ENCODE measurements at regions not wholly inside any gene's neighbourhood (a gene's known extent, or its start where the extent isn't known, plus 50 kb on each side); places are given as distances from the start of the nearest gene placed in this dataset.
"Not testable (repeated sequence)": the region's sequence is repeated elsewhere in the genome, so short reads cannot be mapped to it uniquely, and the experiment has no call there.

DNA sequence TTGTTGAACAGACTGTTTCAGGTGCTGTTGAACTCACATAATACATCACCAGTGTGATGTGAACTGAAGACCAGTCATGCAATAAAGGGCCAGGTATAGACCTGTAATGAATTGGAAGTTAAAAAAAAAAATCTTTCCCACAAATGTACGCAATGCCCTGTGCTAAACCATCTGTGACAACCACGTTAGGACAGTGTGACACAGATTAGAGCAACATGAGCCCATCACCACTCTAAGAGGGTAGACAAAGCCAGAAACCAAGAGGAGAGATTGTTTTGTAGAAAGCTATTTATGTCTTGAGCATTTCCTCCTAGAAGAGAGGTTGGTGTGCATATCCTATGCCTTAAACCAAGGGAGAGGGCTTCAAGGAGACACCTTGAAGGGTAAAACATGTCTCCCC, 77.0 kb upstream of the BEND6 start:
- DNase-seq (ENCODE audit: low read depth in 1 of 2, low spot score in 1 of 2): no peak
- no peak for TF ChIP-seq JUND (IDR thresholded peaks at IDR 0.05; ENCODE audit: low read depth)
- in situ Hi-C loops (cut with HindIII; ENCODE audit: low pct_unique_long_range_greater_than_20kb, low sequenced_read_pairs): no loop called here

- TF ChIP-seq JUND (IDR thresholded peaks at IDR 0.05; ENCODE audit: low read depth): no peak
- in situ Hi-C loops (cut with HindIII; ENCODE audit: low pct_unique_long_range_greater_than_20kb, low sequenced_read_pairs): no loop called here
- DNase-seq (ENCODE audit: low read depth in 1 of 2, low spot score in 1 of 2): no peak
Measured at GRCh38 chr6:56875961-56876360, 78.9 kb upstream of the BEND6 start.

- DNase-seq (ENCODE audit: low read depth in 1 of 2, low spot score in 1 of 2): no peak
- in situ Hi-C loops (cut with HindIII; ENCODE audit: low pct_unique_long_range_greater_than_20kb, low sequenced_read_pairs): no loop called here
- no peak for TF ChIP-seq JUND (IDR thresholded peaks at IDR 0.05; ENCODE audit: low read depth)
Measured at GRCh38 chr6:56875523-56875922, 79.4 kb upstream of the BEND6 start.

DNA sequence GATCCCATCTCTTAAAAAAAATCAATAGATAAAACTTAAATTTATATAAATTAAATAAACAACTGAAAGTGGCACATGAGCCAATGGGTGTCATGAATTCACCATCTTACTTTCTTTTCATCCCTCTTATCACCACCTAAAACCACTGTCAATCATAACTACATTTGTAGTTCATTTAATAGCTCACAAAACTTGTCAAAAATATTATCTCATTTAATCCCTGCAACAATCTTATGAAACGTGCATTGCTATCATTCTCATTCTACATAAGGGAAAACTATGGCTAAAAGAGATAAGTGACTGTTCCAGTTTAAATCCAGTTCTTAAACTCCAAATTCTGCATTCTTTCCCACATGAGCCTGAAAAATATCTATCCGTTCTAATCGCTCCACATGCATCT, 80.6 kb upstream of the BEND6 start:
- in situ Hi-C loops (cut with HindIII; ENCODE audit: low pct_unique_long_range_greater_than_20kb, low sequenced_read_pairs): no loop called here
- no peak for DNase-seq (ENCODE audit: low read depth in 1 of 2, low spot score in 1 of 2)

GRCh38 chr6:56870053-56870452, 84.9 kb upstream of the BEND6 start:
- in situ Hi-C loops (cut with HindIII; ENCODE audit: low pct_unique_long_range_greater_than_20kb, low sequenced_read_pairs); DNase-seq (ENCODE audit: low read depth in 1 of 2, low spot score in 1 of 2): not testable (repeated sequence)

More for the DNA sequence above, 80.6 kb upstream of the BEND6 start:
- no peak for TF ChIP-seq JUND (IDR thresholded peaks at IDR 0.05; ENCODE audit: low read depth)

DNA sequence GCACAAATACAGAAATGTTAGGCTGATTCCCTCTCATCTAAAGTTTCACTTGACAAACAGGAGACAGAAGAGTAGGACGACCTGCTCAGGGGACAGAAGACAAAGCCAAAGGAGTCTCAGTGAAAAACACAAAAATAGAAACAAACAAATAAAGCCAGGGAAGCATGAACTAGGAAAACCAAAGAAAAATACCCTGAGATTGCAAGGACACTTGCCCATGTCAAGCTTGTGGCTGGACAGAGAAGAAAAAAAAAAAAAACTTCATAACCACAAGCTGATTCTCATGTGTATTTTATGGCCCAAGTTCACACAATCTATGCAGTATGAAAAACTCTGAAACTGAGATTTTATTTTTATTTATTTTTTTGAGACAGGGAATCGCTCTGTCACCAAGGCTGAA, 85.6 kb upstream of the BEND6 start:
- no peak for DNase-seq (ENCODE audit: low read depth in 1 of 2, low spot score in 1 of 2)
- in situ Hi-C loops (cut with HindIII; ENCODE audit: low pct_unique_long_range_greater_than_20kb, low sequenced_read_pairs): no loop called here
- no peak for TF ChIP-seq JUND (IDR thresholded peaks at IDR 0.05; ENCODE audit: low read depth)

- in situ Hi-C loops (cut with HindIII; ENCODE audit: low pct_unique_long_range_greater_than_20kb, low sequenced_read_pairs): no loop called here
- TF ChIP-seq JUND (IDR thresholded peaks at IDR 0.05; ENCODE audit: low read depth): no peak
- no peak for DNase-seq (ENCODE audit: low read depth in 1 of 2, low spot score in 1 of 2)
Measured at GRCh38 chr6:56868687-56869086, 86.2 kb upstream of the BEND6 start.

DNA sequence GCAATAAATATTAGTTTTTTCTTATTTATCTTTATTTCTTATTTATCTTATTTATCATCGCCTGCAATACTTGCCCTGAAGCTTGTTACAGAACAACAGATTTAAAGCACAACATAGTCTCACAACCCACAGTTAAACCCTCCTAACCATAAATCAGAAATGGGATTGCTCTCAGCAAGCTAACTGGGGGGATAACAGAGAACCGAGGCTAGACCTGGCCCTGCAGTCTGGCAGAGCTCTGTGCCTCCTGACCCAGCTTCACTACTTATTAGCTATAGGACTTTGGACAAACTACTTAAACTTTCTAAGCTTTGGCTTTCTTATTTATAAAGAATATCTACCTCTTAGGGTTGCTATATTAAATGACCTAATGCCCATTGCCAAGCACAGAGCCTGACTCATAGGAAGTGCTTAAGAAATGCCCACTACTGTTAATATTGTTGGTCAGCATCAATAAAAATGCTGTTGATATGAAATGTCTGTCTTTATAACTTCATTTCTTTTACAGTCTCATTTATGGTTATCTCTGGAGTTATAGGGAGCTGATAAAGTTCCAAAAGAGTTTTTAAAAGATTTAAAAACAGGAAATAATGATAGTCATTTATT, 87.9 kb upstream of the BEND6 start:
- in situ Hi-C loops (cut with HindIII; ENCODE audit: low pct_unique_long_range_greater_than_20kb, low sequenced_read_pairs): no loop called here
- DNase-seq (ENCODE audit: low read depth in 1 of 2, low spot score in 1 of 2): no peak
- TF ChIP-seq JUND (IDR thresholded peaks at IDR 0.05; ENCODE audit: low read depth): no peak

DNA sequence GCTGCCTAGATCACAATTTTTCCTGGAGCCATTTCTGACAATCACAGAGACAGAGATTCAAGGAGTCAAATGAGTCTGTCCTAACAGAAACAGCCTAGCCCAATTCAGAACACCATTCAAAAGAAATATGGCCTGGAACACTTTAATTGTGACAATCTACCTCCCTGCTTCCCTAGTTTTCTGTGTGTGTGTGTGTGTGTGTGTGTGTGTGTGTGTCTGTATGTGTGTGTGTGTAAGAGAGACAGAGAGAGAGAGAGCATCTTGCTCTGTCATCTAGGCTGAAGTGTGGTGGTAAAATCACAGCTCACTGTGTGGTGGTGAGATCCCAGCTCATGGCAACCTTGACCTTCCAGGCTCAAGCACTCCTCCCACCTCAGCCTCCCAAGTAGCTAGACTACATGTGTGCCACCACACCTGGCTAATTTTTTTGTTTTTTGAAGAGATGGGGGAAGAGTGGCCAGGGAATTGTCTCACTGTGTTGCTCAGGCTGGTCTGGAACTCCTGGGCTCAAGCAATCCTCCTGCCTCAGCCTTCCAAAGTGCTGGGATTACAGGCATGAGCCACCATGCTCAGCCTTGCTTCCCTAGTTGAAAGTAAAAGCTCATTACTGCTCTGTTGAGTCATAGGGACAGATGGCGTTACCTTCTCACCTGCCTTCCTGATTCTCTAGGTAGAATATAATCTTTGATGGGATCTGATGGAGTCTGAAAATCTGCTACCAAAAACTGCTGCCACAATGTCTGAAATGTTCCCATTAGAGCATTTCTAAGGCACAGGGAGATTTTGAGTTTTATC, 89.6 kb upstream of the BEND6 start:
- in situ Hi-C loops (cut with HindIII; ENCODE audit: low pct_unique_long_range_greater_than_20kb, low sequenced_read_pairs): no loop called here
- DNase-seq (ENCODE audit: low read depth in 1 of 2, low spot score in 1 of 2): no peak
- TF ChIP-seq JUND (IDR thresholded peaks at IDR 0.05; ENCODE audit: low read depth): no peak

- in situ Hi-C loops (cut with HindIII; ENCODE audit: low pct_unique_long_range_greater_than_20kb, low sequenced_read_pairs): no loop called here
- DNase-seq (ENCODE audit: low read depth in 1 of 2, low spot score in 1 of 2): no peak
- no peak for TF ChIP-seq JUND (IDR thresholded peaks at IDR 0.05; ENCODE audit: low read depth)
Measured at GRCh38 chr6:56864171-56864616, 90.7 kb upstream of the BEND6 start.

DNA sequence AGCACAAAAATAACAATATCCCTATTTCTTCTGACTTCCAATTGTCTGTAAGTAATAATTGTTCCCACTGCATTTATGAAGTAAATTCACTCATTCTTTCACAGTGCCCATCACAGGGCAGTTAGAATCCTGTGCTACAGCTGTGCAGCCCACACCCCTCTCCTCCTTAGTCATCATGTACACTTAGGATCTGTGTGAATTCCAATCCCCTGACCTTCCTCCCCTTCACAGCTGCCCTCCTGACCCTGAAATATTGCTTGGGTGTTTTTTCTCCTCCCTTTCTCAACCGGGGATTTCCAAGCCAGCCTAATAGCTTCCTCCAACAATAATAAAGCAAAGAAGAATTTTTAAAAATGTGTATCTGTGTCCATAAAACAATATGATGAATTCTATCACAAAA, 91.5 kb upstream of the BEND6 start:
- no peak for TF ChIP-seq JUND (IDR thresholded peaks at IDR 0.05; ENCODE audit: low read depth)
- in situ Hi-C loops (cut with HindIII; ENCODE audit: low pct_unique_long_range_greater_than_20kb, low sequenced_read_pairs): no loop called here
- DNase-seq (ENCODE audit: low read depth in 1 of 2, low spot score in 1 of 2): no peak

GRCh38 chr6:56862415-56863175, 92.3 kb upstream of the BEND6 start:
- in situ Hi-C loops (cut with HindIII; ENCODE audit: low pct_unique_long_range_greater_than_20kb, low sequenced_read_pairs): no loop called here
- no peak for TF ChIP-seq JUND (IDR thresholded peaks at IDR 0.05; ENCODE audit: low read depth)
- DNase-seq (ENCODE audit: low read depth in 1 of 2, low spot score in 1 of 2): no peak

DNA sequence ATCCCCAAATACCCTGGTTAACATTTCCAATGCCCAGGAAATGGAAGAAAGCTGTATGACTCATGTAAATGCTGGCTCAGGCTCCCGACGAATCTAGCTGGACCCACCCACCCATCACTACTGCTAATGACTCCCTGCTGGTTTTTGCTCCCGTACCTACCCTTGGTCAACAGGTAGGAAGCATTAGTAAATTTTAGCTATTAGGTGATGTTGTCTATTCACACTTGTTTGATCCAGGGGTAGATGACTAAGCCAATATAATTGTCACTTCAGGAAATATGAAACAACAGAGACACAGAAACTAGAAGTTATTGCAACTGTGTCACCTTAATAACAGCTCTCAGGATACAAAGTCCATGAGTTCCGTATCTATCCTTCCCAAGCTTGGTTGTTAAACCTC, 94.4 kb upstream of the BEND6 start:
- in situ Hi-C loops (cut with HindIII; ENCODE audit: low pct_unique_long_range_greater_than_20kb, low sequenced_read_pairs): no loop called here
- no peak for DNase-seq (ENCODE audit: low read depth in 1 of 2, low spot score in 1 of 2)
- TF ChIP-seq JUND (IDR thresholded peaks at IDR 0.05; ENCODE audit: low read depth): no peak

All from T47D (cell line).